ENCODE measurements at regions not wholly inside any gene's neighbourhood (a gene's known extent, or its start where the extent isn't known, plus 50 kb on each side); places are given as distances from the start of the nearest gene placed in this dataset.

- DNase-seq: no peak
These were observed 263.0 kb upstream of the NRIP1 start for GRCh38 chr21:15327637-15328265.

GRCh38 chr21:15329191-15329590, 264.4 kb upstream of the NRIP1 start:
- no peak for DNase-seq

DNA sequence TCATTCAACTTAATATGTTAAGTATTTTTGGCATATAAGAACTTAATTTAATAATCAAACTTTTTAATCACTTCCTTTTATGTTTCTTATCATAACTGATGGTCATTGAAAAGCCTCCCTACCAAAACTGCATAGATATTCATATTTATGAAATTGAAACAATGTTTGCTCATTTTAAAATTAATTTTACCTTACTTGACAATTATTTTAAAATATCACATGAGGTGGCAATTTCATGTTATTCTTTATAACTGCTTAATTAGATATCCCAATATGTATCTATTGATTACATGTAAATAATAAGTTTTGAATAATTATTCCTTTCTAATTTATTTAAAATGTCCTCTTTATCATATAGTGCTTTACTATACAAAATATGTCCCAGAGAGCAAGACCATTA, 266.1 kb upstream of the NRIP1 start:
- DNase-seq: no peak

DNA sequence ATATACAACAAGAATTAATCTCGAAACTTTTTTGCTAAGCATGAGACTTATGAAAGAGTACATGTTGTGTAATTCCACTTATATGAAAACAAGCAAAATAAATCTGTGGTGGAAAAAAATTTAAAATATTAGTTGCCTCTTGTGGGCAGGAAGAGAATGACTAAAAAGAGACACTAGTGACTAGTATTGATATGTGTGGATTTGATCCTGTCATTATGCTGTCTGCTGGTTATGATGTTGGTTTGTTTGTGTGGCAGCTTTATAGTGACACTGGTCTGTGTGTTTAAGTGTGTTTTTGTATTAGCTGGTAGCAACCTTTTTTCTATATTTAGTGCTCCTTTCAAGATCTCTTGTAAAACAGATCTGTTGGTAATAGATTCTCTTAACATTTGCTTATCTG, 267.8 kb upstream of the NRIP1 start:
- no peak for DNase-seq

DNA sequence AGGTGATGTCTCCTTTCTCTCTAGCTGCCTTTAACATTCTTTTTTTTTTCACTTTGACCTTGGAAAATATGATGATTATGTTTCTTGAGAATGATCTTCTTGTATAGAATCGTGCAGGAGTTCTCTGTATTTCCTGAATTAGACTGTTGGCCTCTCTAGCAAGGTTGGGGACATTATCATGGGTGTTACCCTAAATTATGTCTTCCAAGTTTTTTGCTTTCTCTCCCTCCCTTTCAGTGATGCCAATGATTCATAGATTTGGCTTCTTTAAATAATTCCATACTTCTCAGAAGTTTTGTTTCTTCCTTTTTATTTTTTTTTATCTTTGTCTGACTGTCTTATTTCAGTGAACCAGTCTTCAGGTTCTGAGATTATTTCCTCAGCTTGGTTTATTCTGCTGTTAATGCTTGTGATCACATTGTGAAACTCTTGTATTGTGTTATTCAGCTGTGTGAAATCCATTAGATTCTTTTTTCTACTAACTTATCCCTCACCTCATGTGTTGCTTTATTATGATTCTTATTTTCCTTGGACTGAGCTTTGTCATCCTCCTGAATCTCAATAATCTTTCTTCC, 268.4 kb upstream of the NRIP1 start:
- no peak for DNase-seq

DNA sequence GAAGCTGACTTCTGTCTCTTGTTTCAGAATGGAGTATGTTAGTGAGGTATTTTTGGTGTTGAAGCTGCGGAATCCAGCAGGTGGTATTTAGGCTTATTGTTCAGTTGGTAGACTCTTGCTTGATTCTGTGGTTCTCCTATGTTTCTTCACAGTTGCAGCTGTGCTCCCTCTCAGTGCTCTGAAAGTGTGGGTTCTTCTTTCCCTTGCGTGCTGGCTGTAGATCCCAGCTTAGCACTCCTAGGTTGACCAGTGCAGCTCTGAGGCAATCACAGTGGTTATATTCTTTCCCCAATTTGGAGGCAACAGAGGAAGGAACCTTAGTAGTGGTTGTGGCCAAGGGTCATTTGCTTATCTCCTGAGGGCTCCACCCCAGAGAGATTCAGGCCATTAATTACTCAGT, 269.2 kb upstream of the NRIP1 start:
- DNase-seq: no peak

- no peak for DNase-seq
These were observed 278.3 kb upstream of the NRIP1 start for GRCh38 chr21:15343066-15343465.

DNA sequence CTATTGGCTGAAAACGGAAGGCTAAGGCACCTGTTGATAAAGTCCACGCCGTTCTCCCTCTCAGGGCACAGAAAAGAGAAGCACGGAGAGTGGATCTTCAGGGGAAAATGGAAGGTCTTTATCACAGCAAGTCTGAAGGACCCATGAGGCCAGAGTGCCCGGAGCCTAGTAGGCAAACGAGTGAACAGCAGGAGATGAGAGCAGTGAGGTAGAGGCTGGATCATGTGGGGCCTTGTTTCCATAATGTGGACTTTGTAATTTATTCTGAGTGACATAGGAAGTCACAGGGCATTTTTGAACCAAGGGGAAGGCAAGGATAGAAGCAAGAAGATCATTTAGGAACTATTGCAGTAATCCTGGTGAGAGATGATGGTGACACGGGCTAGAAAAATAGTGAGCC, 287.2 kb upstream of the NRIP1 start:
- no peak for DNase-seq

DNA sequence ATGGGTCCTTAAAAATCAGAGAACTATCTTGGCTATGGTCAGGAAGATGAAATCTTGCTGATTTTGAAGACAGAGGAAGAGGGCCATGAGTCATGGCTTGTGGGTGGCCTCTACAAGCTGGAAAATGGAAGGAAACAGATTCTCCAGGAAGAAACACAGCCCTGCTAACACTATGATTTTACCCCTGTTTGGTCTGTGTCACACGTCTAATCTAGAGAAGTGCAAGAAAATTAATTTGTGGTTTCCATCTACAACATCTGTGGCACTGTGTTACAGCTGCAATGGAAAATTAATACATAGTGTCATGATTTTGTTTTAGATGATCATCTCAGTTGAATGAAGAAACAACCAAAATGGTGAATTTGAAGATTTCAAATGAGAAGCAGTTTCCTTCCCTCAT, 288.7 kb upstream of the NRIP1 start:
- no peak for DNase-seq

- DNase-seq: no peak
These were observed 289.7 kb upstream of the NRIP1 start for GRCh38 chr21:15354516-15354915.

DNA sequence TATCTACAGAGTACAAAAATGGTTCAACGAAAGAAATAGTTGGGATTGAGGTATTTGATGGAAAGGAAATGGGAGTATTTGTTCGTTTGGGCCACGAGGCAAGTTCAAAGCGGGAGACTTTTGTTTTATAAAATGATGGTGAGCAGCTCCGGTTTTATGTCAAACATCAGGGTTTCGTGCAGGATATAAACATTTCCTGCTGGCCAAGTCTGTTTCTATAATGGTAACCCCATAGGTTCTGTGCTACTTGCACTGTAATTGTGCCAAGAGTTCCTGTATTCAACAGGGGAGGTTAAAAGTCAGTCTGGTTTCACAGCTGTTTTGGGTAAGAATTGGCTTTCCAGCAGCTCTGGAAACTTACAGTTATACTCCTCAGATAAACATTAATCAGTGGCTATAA, 290.3 kb upstream of the NRIP1 start:
- no peak for DNase-seq

- no peak for DNase-seq
These were observed 294.5 kb upstream of the NRIP1 start for GRCh38 chr21:15359251-15359650.

- no peak for DNase-seq
These were observed 297.7 kb upstream of the NRIP1 start for GRCh38 chr21:15362458-15362857.

- DNase-seq: no peak
These were observed 299.1 kb upstream of the NRIP1 start for GRCh38 chr21:15363921-15364320.

GRCh38 chr21:15365751-15366392, 301.1 kb upstream of the NRIP1 start:
- DNase-seq: no peak

- DNase-seq: no peak
These were observed 301.8 kb upstream of the NRIP1 start for GRCh38 chr21:15366555-15366954.

DNA sequence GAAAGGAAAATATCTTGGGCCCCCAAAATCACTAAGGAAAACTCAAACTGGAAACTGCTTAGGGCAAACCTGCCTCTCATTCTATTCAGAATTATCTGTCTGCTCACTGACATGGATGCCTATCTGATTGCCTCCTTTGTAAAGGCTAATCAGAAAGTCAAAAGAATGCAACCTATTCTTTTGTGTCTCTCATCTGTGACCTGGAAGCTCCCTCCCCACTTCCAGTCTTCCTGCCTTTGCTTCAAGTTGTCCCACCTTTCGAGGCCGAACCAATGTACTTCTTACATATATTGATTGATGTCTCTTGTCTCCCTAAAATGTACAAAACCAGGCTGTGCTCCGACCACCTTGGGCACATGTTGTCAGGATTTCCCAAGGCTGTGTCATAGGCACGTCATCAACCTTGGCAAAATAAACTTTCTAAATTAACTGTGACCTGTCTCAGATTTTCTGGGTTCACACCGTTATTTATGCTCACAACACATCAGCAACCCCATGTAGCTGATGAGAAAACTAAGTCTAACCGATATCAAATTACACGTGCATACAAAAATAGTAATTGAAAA, 302.3 kb upstream of the NRIP1 start:
- DNase-seq: no peak

- DNase-seq: no peak
These were observed 305.7 kb upstream of the NRIP1 start for GRCh38 chr21:15370462-15370975.

DNA sequence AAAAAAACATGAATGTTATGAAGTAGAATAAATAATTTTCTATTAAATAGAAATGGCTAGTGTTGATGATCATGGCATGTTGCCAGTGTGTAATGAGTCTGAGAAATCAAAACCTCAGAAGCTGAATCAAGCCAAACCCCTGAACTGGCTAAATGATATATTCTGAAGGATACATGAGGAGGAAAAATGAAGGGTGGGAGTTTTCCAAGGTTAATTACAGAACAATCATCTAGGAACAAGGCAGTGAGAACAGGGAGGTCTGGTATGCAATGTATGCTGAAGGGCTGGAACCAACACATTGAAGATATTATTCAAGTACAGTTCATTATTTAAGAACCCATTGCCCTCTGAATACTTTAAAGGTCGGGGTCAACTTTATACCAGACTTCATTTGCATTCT, 309.1 kb upstream of the NRIP1 start:
- DNase-seq: no peak

DNA sequence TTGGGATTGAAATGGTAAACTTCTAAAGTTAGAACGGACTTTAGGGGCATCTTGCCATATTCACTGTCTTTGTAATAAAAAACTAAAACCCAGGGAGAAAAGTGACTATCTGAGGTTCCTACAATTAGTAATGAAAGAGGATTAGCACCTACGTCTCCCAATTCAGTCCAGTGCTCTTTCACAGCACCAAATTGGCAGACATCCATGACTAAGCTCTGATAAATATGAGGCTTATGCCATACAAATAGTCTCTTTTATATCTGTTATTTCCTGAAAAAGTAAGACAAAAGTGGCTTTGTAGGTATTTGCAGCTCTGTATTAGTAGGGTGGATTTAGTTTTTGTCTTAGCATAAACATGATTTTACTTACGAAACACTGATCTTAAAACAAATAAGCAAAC, 315.0 kb upstream of the NRIP1 start:
- DNase-seq: peak; percentile 13

- DNase-seq: no peak
These were observed 318.8 kb upstream of the NRIP1 start for GRCh38 chr21:15383588-15383987.

DNA sequence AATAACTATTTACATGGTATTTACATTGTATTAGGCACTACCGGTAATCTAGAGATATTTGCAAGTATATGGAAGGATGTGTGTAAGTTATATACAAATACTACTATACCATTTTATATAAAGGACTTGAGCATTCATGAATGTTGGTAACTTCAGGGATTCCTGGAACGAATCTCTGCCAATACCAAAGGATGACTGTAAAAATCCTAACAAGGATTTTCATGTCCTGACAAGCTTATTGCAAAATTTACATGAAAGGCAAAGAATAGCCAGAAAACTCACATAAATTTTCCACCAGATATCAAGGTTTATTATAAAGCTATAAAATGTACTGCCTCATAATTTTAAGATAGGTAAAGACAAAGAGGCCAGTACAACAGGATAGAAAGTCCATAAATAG, 325.2 kb upstream of the NRIP1 start:
- DNase-seq: no peak

DNA sequence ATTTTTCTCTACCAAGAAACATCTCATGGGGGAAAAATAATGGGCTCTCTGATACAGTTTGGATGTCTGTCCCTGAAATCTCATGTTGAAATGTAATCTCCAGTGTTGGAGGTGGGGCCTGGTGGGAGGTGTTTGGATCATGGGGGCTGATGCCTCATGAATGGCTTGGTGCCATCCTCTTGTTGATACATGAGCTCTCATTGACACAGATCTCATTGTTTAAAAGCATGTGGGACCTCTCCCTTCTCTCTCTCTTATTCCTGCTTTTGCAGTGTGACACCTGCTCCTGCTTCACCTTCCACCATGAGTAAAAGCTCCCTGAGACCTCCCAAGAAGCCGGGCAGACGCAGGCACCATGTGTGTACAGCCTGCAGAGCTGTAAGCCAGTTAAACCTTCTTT, 332.5 kb upstream of the NRIP1 start:
- peak; percentile 75 for DNase-seq

DNA sequence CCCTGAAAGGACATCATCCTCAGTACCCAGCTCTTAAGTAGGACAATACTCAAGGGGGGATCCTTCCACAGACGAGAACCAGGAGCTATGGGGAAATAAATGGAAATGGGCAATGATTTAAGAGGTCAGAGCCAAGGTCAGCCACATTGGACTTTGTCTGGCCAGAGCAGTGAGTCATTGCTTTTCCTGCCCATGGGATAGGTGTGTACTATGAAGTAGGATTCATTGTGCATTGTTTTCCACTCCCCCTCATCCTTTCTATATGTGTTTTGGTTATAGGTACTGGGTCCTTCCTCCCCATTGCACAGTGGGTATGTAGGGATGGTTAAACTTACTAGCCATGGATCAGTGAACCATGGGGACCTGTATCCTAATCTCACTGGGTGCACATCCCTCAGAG, 328.9 kb upstream of the USP25 start:
- no peak for DNase-seq
